HG02852 (cell line): ENCODE measurements at regions not wholly inside any gene's neighbourhood (a gene's known extent, or its start where the extent isn't known, plus 50 kb on each side); places are given as distances from the start of the nearest gene placed in this dataset.

Experiments
- ATAC-seq: cut with Tn5 transposase; IDR thresholded peaks from one replicate; pipeline ENCODE4 v1.9.1; 2021; ENCODE audit warnings: mild to moderate bottlenecking, moderate library complexity; ENCODE audit not compliant: unreplicated experiment

- ATAC-seq: no peak
Observed at GRCh38 chr15:95409626-95410310, 920.7 kb upstream of the NR2F2 start.

- ATAC-seq: no peak
Observed at GRCh38 chr15:95410757-95411156, 919.7 kb upstream of the NR2F2 start.

GRCh38 chr15:95416576-95416975 is 913.9 kb upstream of the NR2F2 start:
- ATAC-seq: no peak

GRCh38 chr15:95417761-95418160 is 912.7 kb upstream of the NR2F2 start:
- no peak for ATAC-seq

GRCh38 chr15:95422255-95422654 is 908.2 kb upstream of the NR2F2 start:
- no peak for ATAC-seq

GRCh38 chr15:95425859-95426258 is 904.6 kb upstream of the NR2F2 start:
- no peak for ATAC-seq

GRCh38 chr15:95429345-95429744 is 901.2 kb upstream of the NR2F2 start:
- no peak for ATAC-seq

- no peak for ATAC-seq
Observed at GRCh38 chr15:95431518-95431917, 899.0 kb upstream of the NR2F2 start.

- no peak for ATAC-seq
Observed at GRCh38 chr15:95432878-95433405, 897.6 kb upstream of the NR2F2 start.

GRCh38 chr15:95439922-95440376 is 890.6 kb upstream of the NR2F2 start:
- ATAC-seq: no peak

GRCh38 chr15:95440712-95441111 is 889.8 kb upstream of the NR2F2 start:
- no peak for ATAC-seq

GRCh38 chr15:95442107-95442719 is 888.3 kb upstream of the NR2F2 start:
- ATAC-seq: no peak

- no peak for ATAC-seq
Observed at GRCh38 chr15:95444860-95445259, 885.6 kb upstream of the NR2F2 start.

GRCh38 chr15:95446854-95447253 is 883.6 kb upstream of the NR2F2 start:
- ATAC-seq: no peak

GRCh38 chr15:95447486-95447885 is 883.0 kb upstream of the NR2F2 start:
- no peak for ATAC-seq

GRCh38 chr15:95448531-95449229 is 881.8 kb upstream of the NR2F2 start:
- no peak for ATAC-seq

- no peak for ATAC-seq
Observed at GRCh38 chr15:95449230-95449628, 881.3 kb upstream of the NR2F2 start.

GRCh38 chr15:95450413-95450812 is 880.1 kb upstream of the NR2F2 start:
- ATAC-seq: no peak

GRCh38 chr15:95451938-95452337 is 878.6 kb upstream of the NR2F2 start:
- no peak for ATAC-seq

- ATAC-seq: no peak
Observed at GRCh38 chr15:95454403-95455262, 875.9 kb upstream of the NR2F2 start.

GRCh38 chr15:95457520-95457919 is 873.0 kb upstream of the NR2F2 start:
- no peak for ATAC-seq
